ENCODE measurements at regions not wholly inside any gene's neighbourhood (a gene's known extent, or its start where the extent isn't known, plus 50 kb on each side); places are given as distances from the start of the nearest gene placed in this dataset.

- DNase-seq, result no peak
Observed at GRCh38 chr1:234988155-234988517, 140.5 kb downstream of the TOMM20 start.

GRCh38 chr1:234987415-234988154, 141.1 kb downstream of the TOMM20 start:
- peak; percentile 88 for DNase-seq

- DNase-seq, result no peak
Observed at GRCh38 chr1:234986750-234987414, 141.8 kb downstream of the TOMM20 start.

- no peak for DNase-seq
Observed at GRCh38 chr1:234985516-234986294, 142.9 kb downstream of the TOMM20 start.

- DNase-seq, result no peak
Observed at GRCh38 chr1:234985007-234985370, 143.6 kb downstream of the TOMM20 start.

- no peak for DNase-seq
Observed at GRCh38 chr1:234983564-234984238, 144.9 kb downstream of the TOMM20 start.

GRCh38 chr1:234981758-234982157, 146.9 kb downstream of the TOMM20 start:
- no peak for DNase-seq

- peak; percentile 96 for DNase-seq
Observed at GRCh38 chr1:234980645-234981396, 147.8 kb downstream of the TOMM20 start.

- peak; percentile 71 for DNase-seq
Observed at GRCh38 chr1:234980291-234980644, 148.4 kb downstream of the TOMM20 start.

- no peak for DNase-seq
Observed at GRCh38 chr1:234979296-234980279, 149.0 kb downstream of the TOMM20 start.

- peak; percentile 66 for DNase-seq
Observed at GRCh38 chr1:234978397-234979295, 150.0 kb downstream of the TOMM20 start.

- no peak for DNase-seq
Observed at GRCh38 chr1:234977875-234978396, 150.7 kb downstream of the TOMM20 start.

GRCh38 chr1:234976861-234977680, 151.6 kb downstream of the TOMM20 start:
- no peak for DNase-seq

GRCh38 chr1:234975941-234976860, 152.4 kb downstream of the TOMM20 start:
- DNase-seq, result no peak

GRCh38 chr1:234975122-234975940, 153.3 kb downstream of the TOMM20 start:
- peak; percentile 80 for DNase-seq

GRCh38 chr1:234973426-234974250, 155.0 kb downstream of the TOMM20 start:
- DNase-seq, result no peak
